Neural crest cell (in vitro differentiated cells): ENCODE measurements at regions not wholly inside any gene's neighbourhood (a gene's known extent, or its start where the extent isn't known, plus 50 kb on each side); places are given as distances from the start of the nearest gene placed in this dataset.

Source experiments
- DNase-seq: peaks from one replicate; pipeline ENCODE4 v3.0.0; 2021; ENCODE audit warnings: low read depth, mixed read lengths, low spot score
- H3K27ac Mint-ChIP-seq: one replicate; pipeline ENCODE4 v1.8.0; 2021; ENCODE audit warnings: mild to moderate bottlenecking, mixed read lengths; ENCODE audit not compliant: unreplicated experiment
- H3K27me3 Mint-ChIP-seq: 2 replicates; pipeline ENCODE4 v1.8.0; 2021; ENCODE audit warnings: low read depth, mild to moderate bottlenecking, mixed read lengths
- H3K36me3 Mint-ChIP-seq: 2 replicates; pipeline ENCODE4 v1.8.0; 2021; ENCODE audit warnings: low read depth, mild to moderate bottlenecking, mixed read lengths
- H3K4me1 Mint-ChIP-seq: 2 replicates; pipeline ENCODE4 v1.8.0; 2021; ENCODE audit warnings: mixed read lengths
- H3K4me3 Mint-ChIP-seq: one replicate; pipeline ENCODE4 v1.8.0; 2021; ENCODE audit warnings: mild to moderate bottlenecking, mixed read lengths
- H3K9me3 Mint-ChIP-seq: 2 replicates; pipeline ENCODE4 v1.8.0; 2021; ENCODE audit warnings: mixed read lengths
- TF ChIP-seq, protein P1 (sequence below): fragments of 200-600 bp; sonication (generic); conservative IDR thresholded peaks from 2 replicates; pipeline ENCODE4 v1.5.0; 2021; ENCODE audit warnings: antibody characterized with exemption, mild to moderate bottlenecking

DNA sequence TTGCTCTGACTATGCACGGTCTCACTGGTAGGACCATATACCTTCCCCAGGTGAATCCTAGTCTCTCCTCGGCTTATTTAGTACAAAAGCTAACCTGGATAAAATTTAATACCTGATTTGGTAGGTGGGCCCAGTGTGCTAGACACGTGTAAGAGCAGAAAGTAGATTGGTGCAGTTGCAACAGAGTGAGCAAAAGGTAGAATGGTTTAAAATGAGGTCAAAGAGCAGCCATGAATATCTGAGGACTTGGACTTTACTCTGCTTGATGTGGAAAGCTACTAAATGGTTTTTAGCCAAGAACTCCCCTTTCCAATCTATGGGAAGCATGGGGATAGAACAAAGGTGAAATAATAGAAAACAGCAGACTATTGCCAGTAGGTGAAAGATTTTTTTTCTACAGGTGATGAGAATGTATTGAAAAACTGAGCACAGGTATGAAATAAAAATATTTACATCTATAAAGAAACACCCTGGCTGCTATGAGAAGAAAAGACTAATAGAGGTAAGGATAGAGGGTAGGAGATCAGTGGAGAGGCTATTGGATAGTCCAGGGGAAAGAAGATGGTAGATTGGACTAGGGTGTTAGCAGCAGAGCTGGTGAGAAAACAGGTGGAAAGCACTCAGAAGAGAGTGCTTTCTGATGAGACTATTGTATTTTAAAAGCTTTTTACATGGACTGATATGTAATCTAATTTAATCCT, 61.3 kb upstream of the BCL9 start:
- peaks cover 4% of the 10 kb centered on the region for H3K9me3 Mint-ChIP-seq
- no peaks in the 10 kb centered on the region for H3K4me1 Mint-ChIP-seq
- TF ChIP-seq, protein P1, sequence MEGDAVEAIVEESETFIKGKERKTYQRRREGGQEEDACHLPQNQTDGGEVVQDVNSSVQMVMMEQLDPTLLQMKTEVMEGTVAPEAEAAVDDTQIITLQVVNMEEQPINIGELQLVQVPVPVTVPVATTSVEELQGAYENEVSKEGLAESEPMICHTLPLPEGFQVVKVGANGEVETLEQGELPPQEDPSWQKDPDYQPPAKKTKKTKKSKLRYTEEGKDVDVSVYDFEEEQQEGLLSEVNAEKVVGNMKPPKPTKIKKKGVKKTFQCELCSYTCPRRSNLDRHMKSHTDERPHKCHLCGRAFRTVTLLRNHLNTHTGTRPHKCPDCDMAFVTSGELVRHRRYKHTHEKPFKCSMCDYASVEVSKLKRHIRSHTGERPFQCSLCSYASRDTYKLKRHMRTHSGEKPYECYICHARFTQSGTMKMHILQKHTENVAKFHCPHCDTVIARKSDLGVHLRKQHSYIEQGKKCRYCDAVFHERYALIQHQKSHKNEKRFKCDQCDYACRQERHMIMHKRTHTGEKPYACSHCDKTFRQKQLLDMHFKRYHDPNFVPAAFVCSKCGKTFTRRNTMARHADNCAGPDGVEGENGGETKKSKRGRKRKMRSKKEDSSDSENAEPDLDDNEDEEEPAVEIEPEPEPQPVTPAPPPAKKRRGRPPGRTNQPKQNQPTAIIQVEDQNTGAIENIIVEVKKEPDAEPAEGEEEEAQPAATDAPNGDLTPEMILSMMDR = no peak
- H3K36me3 Mint-ChIP-seq = no peaks in the 10 kb centered on the region
- H3K4me3 Mint-ChIP-seq = no peak overlapping the region
- no peak for DNase-seq
- no peak overlapping the region for H3K27ac Mint-ChIP-seq
- H3K27me3 Mint-ChIP-seq = peaks cover 2% of the 10 kb centered on the region

DNA sequence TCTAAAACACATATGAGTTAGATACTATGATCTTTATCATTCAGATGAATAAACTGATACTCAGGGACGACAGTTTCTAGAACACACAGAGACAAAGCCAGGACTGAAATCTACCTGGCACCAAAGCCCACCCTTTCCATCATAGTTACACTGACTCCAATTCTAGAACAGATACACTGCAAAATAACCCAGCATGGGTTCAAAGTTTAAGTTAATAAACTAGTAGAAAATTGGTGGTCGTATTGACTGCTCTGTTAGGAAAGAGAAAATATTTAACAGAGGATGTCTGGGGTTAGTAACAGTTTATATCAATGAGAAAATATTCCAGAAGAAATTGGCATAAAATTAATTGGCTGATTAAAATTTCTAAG, 60.8 kb upstream of the BCL9 start:
- Mint-ChIP-seq H3K27me3 (peaks cover 2% of the 10 kb centered on the region), H3K9me3 (peaks cover 4% of the 10 kb centered on the region), H3K4me1 (no peaks in the 10 kb centered on the region), H3K4me3 (no peak overlapping the region), H3K27ac (no peak overlapping the region), H3K36me3 (no peaks in the 10 kb centered on the region)
- TF ChIP-seq, protein P1 = no peak
- no peak for DNase-seq

DNA sequence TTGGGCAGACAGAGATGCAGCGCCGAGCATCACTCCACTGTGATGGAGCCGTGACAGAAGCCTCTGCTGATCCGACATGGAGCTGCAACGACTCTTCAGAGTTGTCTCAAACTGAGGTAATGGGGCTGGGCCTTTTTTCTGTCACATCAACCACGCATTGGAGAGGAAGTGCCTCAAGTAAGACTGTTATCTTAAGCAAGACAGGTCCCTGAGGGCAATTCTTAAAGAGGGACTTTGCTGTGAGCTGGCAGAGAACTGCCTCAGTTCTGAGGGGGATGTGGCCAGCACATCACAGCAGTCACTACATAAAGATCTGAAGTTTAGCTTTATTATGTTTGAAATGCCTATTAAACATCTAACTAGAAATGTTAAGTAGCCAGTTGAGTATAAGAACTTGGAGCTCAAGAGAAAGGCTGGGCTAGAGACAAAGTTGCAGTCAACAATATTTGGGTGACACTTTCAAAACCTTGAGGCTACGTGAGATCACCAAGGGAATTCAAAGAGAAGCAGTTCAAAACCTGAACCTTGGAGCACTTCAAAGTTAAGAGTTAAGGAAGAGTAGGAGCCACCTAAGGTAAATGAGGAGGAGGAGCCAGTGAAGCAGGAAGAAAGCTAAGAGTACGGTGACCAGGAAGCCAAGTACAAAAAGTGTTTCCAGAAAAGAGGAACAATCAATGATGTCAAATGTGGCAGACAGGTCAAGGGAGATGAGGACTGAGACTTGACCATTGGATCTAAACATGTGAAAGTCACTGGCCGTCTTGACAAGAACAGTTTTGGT, 54.2 kb upstream of the BCL9 start:
- Mint-ChIP-seq H3K4me1 (no peaks in the 10 kb centered on the region), H3K36me3 (no peaks in the 10 kb centered on the region), H3K27me3 (peaks cover 2% of the 10 kb centered on the region), H3K27ac (no peak overlapping the region), H3K4me3 (no peak overlapping the region), H3K9me3 (no peaks in the 10 kb centered on the region)
- no peak for DNase-seq
- TF ChIP-seq, protein P1 = no peak

DNA sequence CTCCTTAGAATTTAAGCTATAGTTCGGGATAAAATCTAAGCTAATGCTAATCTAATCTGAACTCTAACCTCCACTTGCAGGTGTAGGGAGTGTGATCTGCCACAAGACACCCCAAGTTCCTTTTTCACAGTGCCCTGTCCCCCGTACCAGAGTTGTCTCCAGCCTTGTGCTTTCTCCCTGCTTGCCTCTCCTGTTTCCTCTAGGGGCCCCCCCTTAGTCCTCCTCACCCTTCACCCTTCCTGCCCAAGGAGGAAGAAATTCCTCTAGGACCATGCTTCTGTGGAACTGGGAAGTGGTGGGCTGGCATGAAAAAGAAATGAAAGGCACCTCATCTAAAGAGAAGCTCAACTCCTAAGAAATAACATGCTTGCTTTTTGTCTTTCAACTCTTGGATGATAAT, 50.2 kb upstream of the BCL9 start:
- H3K27ac Mint-ChIP-seq = no peak overlapping the region
- peaks cover 6% of the 10 kb centered on the region for H3K4me1 Mint-ChIP-seq
- DNase-seq = no peak
- H3K4me3 Mint-ChIP-seq = no peak overlapping the region
- H3K36me3 Mint-ChIP-seq = no peaks in the 10 kb centered on the region
- H3K9me3 Mint-ChIP-seq = no peaks in the 10 kb centered on the region
- TF ChIP-seq, protein P1 = no peak
- H3K27me3 Mint-ChIP-seq = no peaks in the 10 kb centered on the region
